Osteoblast (primary cell): ENCODE measurements at regions not wholly inside any gene's neighbourhood (a gene's known extent, or its start where the extent isn't known, plus 50 kb on each side); places are given as distances from the start of the nearest gene placed in this dataset.

Source experiments
- DNase-seq: peaks from one replicate; pipeline ENCODE4 v3.0.0; 2011; ENCODE audit warnings: low spot score, mixed read lengths; ENCODE audit not compliant: insufficient read length; ENCODE audit errors: missing footprints
- H2AFZ ChIP-seq: 2 replicates; pipeline ENCODE4 v1.6.0; 2011; ENCODE audit warnings: mild to moderate bottlenecking, low read length
- H3K27ac ChIP-seq: 2 replicates; pipeline ENCODE4 v1.5.1; 2011; ENCODE audit warnings: mild to moderate bottlenecking, low read depth, low read length, moderate library complexity
- H3K27me3 ChIP-seq: 2 replicates; pipeline ENCODE4 v1.6.0; 2012; ENCODE audit warnings: mild to moderate bottlenecking, control low read depth, inconsistent platforms, low read length, moderate library complexity; ENCODE audit not compliant: insufficient read depth
- H3K36me3 ChIP-seq: 2 replicates; pipeline ENCODE4 v1.5.1; 2011; ENCODE audit warnings: mild to moderate bottlenecking, low read length, control low read depth, moderate library complexity; ENCODE audit not compliant: insufficient read depth
- H3K4me1 ChIP-seq: 2 replicates; pipeline ENCODE4 v1.5.1; 2011; ENCODE audit warnings: mild to moderate bottlenecking, low read length, control low read depth, moderate library complexity; ENCODE audit not compliant: insufficient read depth
- H3K4me2 ChIP-seq: 2 replicates; pipeline ENCODE4 v1.6.0; 2011; ENCODE audit warnings: mild to moderate bottlenecking, low read length; ENCODE audit not compliant: insufficient read depth
- H3K4me3 ChIP-seq: fragments of 200-600 bp; sonication (generic); 3 replicates; pipeline ENCODE4 v1.5.1; 2012; ENCODE audit warnings: mild to moderate bottlenecking, low read length, inconsistent platforms; ENCODE audit not compliant: insufficient read depth
- H3K79me2 ChIP-seq: 2 replicates; pipeline ENCODE4 v1.6.0; 2012; ENCODE audit warnings: mild to moderate bottlenecking, low read length, control low read depth, inconsistent platforms; ENCODE audit not compliant: insufficient read depth
- H3K9me3 ChIP-seq: 2 replicates; pipeline ENCODE4 v1.5.1; 2011; ENCODE audit warnings: low read depth, low read length, control low read depth
- H4K20me1 ChIP-seq: 2 replicates; pipeline ENCODE4 v1.6.0; 2012; ENCODE audit warnings: mild to moderate bottlenecking, low read length, control low read depth; ENCODE audit not compliant: insufficient read depth
- TF ChIP-seq, protein P1 (sequence below): IDR thresholded peaks from 2 replicates; pipeline ENCODE4 v1.5.1; 2011; ENCODE audit warnings: mild to moderate bottlenecking, low read depth, low read length, moderate library complexity; ENCODE audit errors: extremely low read depth

DNA sequence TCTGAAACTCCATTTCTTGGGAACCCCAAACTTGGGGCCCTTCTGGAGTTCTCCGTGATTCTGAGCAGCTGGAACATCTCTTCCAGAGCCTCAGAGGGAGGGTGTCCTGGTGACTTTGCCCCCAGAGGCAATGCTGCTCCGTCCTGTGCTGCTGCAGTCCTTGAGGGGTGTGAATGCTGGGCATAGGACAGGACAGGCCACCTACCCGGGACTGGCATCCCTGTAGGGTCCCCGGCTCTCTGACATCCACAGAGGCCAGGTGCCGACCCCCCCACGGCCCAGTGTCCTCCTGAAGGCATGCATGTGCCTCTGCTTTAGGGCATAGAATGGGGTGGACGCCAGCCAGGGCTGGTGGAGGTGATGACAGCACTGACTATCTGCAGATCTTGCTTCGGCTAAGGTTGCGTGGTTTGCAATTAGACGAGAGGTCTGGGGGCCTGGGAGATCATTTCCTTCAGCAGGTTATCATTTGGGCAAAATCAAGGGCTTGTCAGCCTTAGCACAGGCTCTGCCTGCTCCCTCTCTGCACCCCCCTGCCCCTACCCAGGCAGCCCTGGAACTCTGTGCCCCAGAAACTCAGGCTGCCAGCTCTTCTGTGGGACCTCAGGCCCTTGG lies 136.9 kb upstream of the GPR26 start:
- Histone ChIP-seq H3K4me1 (no peaks in the 10 kb centered on the region), H3K36me3 (no peaks in the 10 kb centered on the region), H3K4me3 (no peak overlapping the region), H2AFZ (no peak overlapping the region), H3K27me3 (no peaks in the 10 kb centered on the region), H3K27ac (no peak overlapping the region), H4K20me1 (no peaks in the 10 kb centered on the region), H3K4me2 (no peak overlapping the region), H3K79me2 (no peaks in the 10 kb centered on the region), H3K9me3 (no peaks in the 10 kb centered on the region)
- TF ChIP-seq, protein P1, sequence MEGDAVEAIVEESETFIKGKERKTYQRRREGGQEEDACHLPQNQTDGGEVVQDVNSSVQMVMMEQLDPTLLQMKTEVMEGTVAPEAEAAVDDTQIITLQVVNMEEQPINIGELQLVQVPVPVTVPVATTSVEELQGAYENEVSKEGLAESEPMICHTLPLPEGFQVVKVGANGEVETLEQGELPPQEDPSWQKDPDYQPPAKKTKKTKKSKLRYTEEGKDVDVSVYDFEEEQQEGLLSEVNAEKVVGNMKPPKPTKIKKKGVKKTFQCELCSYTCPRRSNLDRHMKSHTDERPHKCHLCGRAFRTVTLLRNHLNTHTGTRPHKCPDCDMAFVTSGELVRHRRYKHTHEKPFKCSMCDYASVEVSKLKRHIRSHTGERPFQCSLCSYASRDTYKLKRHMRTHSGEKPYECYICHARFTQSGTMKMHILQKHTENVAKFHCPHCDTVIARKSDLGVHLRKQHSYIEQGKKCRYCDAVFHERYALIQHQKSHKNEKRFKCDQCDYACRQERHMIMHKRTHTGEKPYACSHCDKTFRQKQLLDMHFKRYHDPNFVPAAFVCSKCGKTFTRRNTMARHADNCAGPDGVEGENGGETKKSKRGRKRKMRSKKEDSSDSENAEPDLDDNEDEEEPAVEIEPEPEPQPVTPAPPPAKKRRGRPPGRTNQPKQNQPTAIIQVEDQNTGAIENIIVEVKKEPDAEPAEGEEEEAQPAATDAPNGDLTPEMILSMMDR = no peak
- no peak for DNase-seq

DNA sequence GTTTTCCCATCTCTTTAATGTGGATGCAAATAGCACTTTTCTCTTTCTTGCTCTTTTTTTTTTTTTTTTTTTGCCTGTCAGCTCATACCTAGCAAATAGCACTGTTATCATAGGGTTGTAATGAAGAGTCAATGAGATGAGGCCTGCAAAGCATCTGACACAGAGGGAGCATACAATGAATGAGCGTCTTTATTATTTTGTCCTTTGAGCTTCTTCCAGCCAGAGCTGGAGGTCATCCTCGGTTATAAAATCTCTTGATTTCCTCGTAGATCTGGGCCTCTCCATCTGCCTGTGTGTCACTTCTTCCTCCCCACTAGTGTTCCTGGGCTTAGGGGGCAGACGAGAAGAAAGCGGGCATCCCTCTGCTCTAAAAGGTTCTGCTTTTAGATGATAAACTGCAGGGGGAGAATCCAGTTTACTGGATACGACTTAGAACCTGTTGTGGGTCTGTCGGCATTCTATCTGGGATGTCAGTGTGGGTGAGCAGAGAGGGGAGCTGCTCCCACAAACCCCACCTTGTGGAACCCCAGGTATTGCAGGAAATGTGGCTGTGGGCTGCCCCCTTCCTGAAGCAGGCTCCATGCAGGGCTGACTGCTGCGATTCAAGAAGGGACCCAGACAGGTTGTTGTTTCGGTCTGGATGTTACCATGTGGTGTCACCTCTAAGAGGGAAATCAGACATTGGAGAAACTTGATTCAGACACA lies 135.8 kb upstream of the GPR26 start:
- no peak overlapping the region for H2AFZ ChIP-seq
- H3K4me1 ChIP-seq = no peaks in the 10 kb centered on the region
- no peaks in the 10 kb centered on the region for H3K27me3 ChIP-seq
- no peaks in the 10 kb centered on the region for H3K36me3 ChIP-seq
- no peak for DNase-seq
- H4K20me1 ChIP-seq = no peaks in the 10 kb centered on the region
- H3K9me3 ChIP-seq = no peaks in the 10 kb centered on the region
- no peak overlapping the region for H3K4me3 ChIP-seq
- H3K27ac ChIP-seq = no peak overlapping the region
- H3K79me2 ChIP-seq = no peaks in the 10 kb centered on the region
- H3K4me2 ChIP-seq = no peak overlapping the region
- TF ChIP-seq, protein P1 = no peak

- Histone ChIP-seq H3K4me1 (no peaks in the 10 kb centered on the region), H3K27ac (no peak overlapping the region), H2AFZ (no peak overlapping the region), H4K20me1 (no peaks in the 10 kb centered on the region), H3K9me3 (no peaks in the 10 kb centered on the region), H3K27me3 (no peaks in the 10 kb centered on the region), H3K36me3 (no peaks in the 10 kb centered on the region), H3K79me2 (no peaks in the 10 kb centered on the region), H3K4me3 (no peak overlapping the region), H3K4me2 (no peak overlapping the region)
- TF ChIP-seq, protein P1 = no peak
- DNase-seq = no peak
Measured at GRCh38 chr10:123535386-123535785, 130.8 kb upstream of the GPR26 start.

GRCh38 chr10:123536176-123536845 lies 129.8 kb upstream of the GPR26 start:
- no peaks in the 10 kb centered on the region for H3K9me3 ChIP-seq
- no peak overlapping the region for H3K4me2 ChIP-seq
- TF ChIP-seq, protein P1 = no peak
- no peaks in the 10 kb centered on the region for H3K4me1 ChIP-seq
- no peak for DNase-seq
- no peaks in the 10 kb centered on the region for H3K79me2 ChIP-seq
- H4K20me1 ChIP-seq = no peaks in the 10 kb centered on the region
- H3K36me3 ChIP-seq = no peaks in the 10 kb centered on the region
- H3K27me3 ChIP-seq = no peaks in the 10 kb centered on the region
- H3K27ac ChIP-seq = no peak overlapping the region
- no peak overlapping the region for H3K4me3 ChIP-seq
- no peak overlapping the region for H2AFZ ChIP-seq
